HL-60 (cell line): ENCODE measurements at regions not wholly inside any gene's neighbourhood (a gene's known extent, or its start where the extent isn't known, plus 50 kb on each side); places are given as distances from the start of the nearest gene placed in this dataset.

Experiments used
- DNase-seq, 2 experiments: peaks; one replicate each; pipeline ENCODE4 v3.0.0-alpha.2; 2010 to 2020; ENCODE audit warnings: low read depth in 1 of 2, low spot score in 1 of 2
- H3K27ac ChIP-seq: fragments of 250-450 bp; sonication (Bioruptor Pico); replicated peaks from 2 replicates; pipeline ENCODE4 v1.5.1; 2020; ENCODE audit warnings: mild to moderate bottlenecking, moderate library complexity
- H3K27me3 ChIP-seq: fragments of 250-450 bp; sonication (Bioruptor Pico); 2 replicates; pipeline ENCODE4 v1.5.1; 2021; ENCODE audit warnings: mild to moderate bottlenecking, moderate library complexity; ENCODE audit not compliant: insufficient read depth, poor library complexity, severe bottlenecking
- H3K4me3 ChIP-seq: replicated peaks from 2 replicates; pipeline ENCODE4 v1.5.1; 2011; ENCODE audit warnings: mild to moderate bottlenecking, control low read depth, low read length; ENCODE audit not compliant: insufficient read depth
- CTCF ChIP-seq: IDR thresholded peaks from one replicate; pipeline ENCODE4 v1.5.1; 2011; ENCODE audit warnings: low read length, control low read depth, inconsistent platforms; ENCODE audit not compliant: insufficient read depth
- GABPA ChIP-seq: IDR thresholded peaks from 2 replicates; pipeline ENCODE4 v1.6.1; 2012; ENCODE audit warnings: low read depth
- POLR2AphosphoS5 ChIP-seq: IDR thresholded peaks from 2 replicates; pipeline ENCODE4 v1.6.1; 2012; ENCODE audit warnings: low read depth
- REST ChIP-seq: IDR thresholded peaks from 2 replicates; pipeline ENCODE4 v1.6.1; 2012; ENCODE audit warnings: low read depth; ENCODE audit not compliant: insufficient replicate concordance
- SPI1 ChIP-seq: IDR thresholded peaks from 2 replicates; pipeline ENCODE4 v1.6.1; 2012; ENCODE audit warnings: low read depth, mild to moderate bottlenecking, borderline replicate concordance

GRCh38 chr6:116990679-116991078 is 113.6 kb downstream of the RFX6 start:
- no peak overlapping the region for H3K27ac ChIP-seq
- peaks cover 4% of the 10 kb centered on the region for H3K27me3 ChIP-seq
- no peak overlapping the region for H3K4me3 ChIP-seq
- TF ChIP-seq SPI1 = no peak
- no peak for TF ChIP-seq POLR2AphosphoS5
- no peak for TF ChIP-seq REST
- no peak for TF ChIP-seq CTCF
- TF ChIP-seq GABPA = no peak
- DNase-seq = no peak

GRCh38 chr6:116992546-116992945 is 115.5 kb downstream of the RFX6 start:
- H3K27ac ChIP-seq = no peak overlapping the region
- TF ChIP-seq CTCF (no peak), SPI1 (no peak), REST (no peak), GABPA (no peak), POLR2AphosphoS5 (no peak)
- peaks cover 3% of the 10 kb centered on the region for H3K27me3 ChIP-seq
- no peak for DNase-seq
- no peak overlapping the region for H3K4me3 ChIP-seq

- Histone ChIP-seq H3K27me3 (peaks cover 3% of the 10 kb centered on the region), H3K27ac (no peak overlapping the region)
- TF ChIP-seq CTCF = no peak
- no peak for TF ChIP-seq POLR2AphosphoS5
- no peak for TF ChIP-seq REST
- TF ChIP-seq GABPA = no peak
- TF ChIP-seq SPI1 = no peak
Measured at GRCh38 chr6:116994447-116994846, 117.4 kb downstream of the RFX6 start.

More at GRCh38 chr6:116994447-116994846, 117.4 kb downstream of the RFX6 start:
- DNase-seq = no peak
- no peak overlapping the region for H3K4me3 ChIP-seq
